T-cell (primary cell): ENCODE measurements at regions not wholly inside any gene's neighbourhood (a gene's known extent, or its start where the extent isn't known, plus 50 kb on each side); places are given as distances from the start of the nearest gene placed in this dataset.

Experiments used
- ATAC-seq, 4 experiments: fragments of 200-7000 bp in 3 of 4; fragments of 150-1000 bp in 1 of 4; cut with Tn5 transposase; replicated peaks in 1 of 4; 1 replicate in 3 of 4; 2 replicates in 1 of 4; pipeline ENCODE4 v1.10.0; 2021; ENCODE audit warnings: moderate library complexity in 3 of 4, mild to moderate bottlenecking in 2 of 4, moderate number of reproducible peaks in 1 of 4
- CTCF ChIA-PET, 2 donors: fragments of 300-600 bp; sonication (Branson Sonifier 250); formaldehyde crosslinking; loops; one replicate each; lab custom pipeline; 2022; ENCODE audit warnings: antibody characterized with exemption in 2 of 2; lab: Charles Lee
- POLR2A ChIA-PET, 2 donors: fragments of 300-600 bp; sonication (Branson Sonifier 250); formaldehyde crosslinking; loops; one replicate each; lab custom pipeline; 2022; ENCODE audit warnings: antibody characterized with exemption in 2 of 2; lab: Charles Lee
- DNase-seq, 35 experiments: peaks; one replicate each; pipeline versions ENCODE4 v3.0.0 to v3.0.0-alpha.2; 2013 to 2023
- H3K27ac ChIP-seq: one replicate; pipeline ENCODE4 v1.5.1; 2013; ENCODE audit warnings: low read length
- H3K27me3 ChIP-seq, 2 experiments: replicated peaks in 1 of 2; 1 replicate in 1 of 2; 2 replicates in 1 of 2; pipeline versions ENCODE4 v1.6.1 to v1.7.0; 2013; ENCODE audit warnings: low read length in 1 of 2, mixed read lengths in 1 of 2; ENCODE audit not compliant: control insufficient read depth in 2 of 2, insufficient read depth in 2 of 2; ENCODE audit errors: extremely low read depth in 1 of 2
- H3K36me3 ChIP-seq, 2 donors: 1 replicate in 1 of 2; 2 replicates in 1 of 2; pipeline versions ENCODE4 v1.6.1 to v1.7.0; 2013; ENCODE audit warnings: low read length in 1 of 2; ENCODE audit not compliant: control insufficient read depth in 2 of 2, insufficient read depth in 1 of 2; ENCODE audit errors: extremely low read depth in 1 of 2
- H3K4me1 ChIP-seq, 2 experiments: 1 replicate in 1 of 2; 2 replicates in 1 of 2; pipeline versions ENCODE4 v1.6.1 to v1.7.0; 2013; ENCODE audit warnings: low read length in 2 of 2, mixed read lengths in 1 of 2; ENCODE audit not compliant: insufficient read depth in 2 of 2, control insufficient read depth in 1 of 2; ENCODE audit errors: extremely low read depth in 1 of 2
- H3K4me3 ChIP-seq, 2 donors: 1 replicate in 1 of 2; 2 replicates in 1 of 2; pipeline versions ENCODE4 v1.5.1 to v1.7.0; 2013; ENCODE audit warnings: mild to moderate bottlenecking in 2 of 2, low read length in 1 of 2, moderate library complexity in 1 of 2; ENCODE audit not compliant: control insufficient read depth in 1 of 2; ENCODE audit errors: extremely low read depth in 1 of 2
- H3K9me3 ChIP-seq: 2 replicates; pipeline ENCODE4 v1.7.0; 2013
- H3K27ac Mint-ChIP-seq, 2 donors: one replicate each; pipeline ENCODE4 v1.8.0; 2020 to 2021; ENCODE audit warnings: mild to moderate bottlenecking in 2 of 2, mixed read lengths in 2 of 2
- H3K27me3 Mint-ChIP-seq, 2 donors: one replicate each; pipeline ENCODE4 v1.8.0; 2021 to 2022; ENCODE audit warnings: mixed read lengths in 2 of 2
- H3K36me3 Mint-ChIP-seq: one replicate; pipeline ENCODE4 v1.8.0; 2021; ENCODE audit warnings: mixed read lengths
- H3K4me1 Mint-ChIP-seq, 3 donors: one replicate each; pipeline ENCODE4 v1.8.0; 2020 to 2022; ENCODE audit warnings: mixed read lengths in 3 of 3, mild to moderate bottlenecking in 1 of 3
- H3K4me3 Mint-ChIP-seq, 3 donors: one replicate each; pipeline ENCODE4 v1.8.0; 2020 to 2022; ENCODE audit warnings: mild to moderate bottlenecking in 3 of 3, mixed read lengths in 3 of 3, moderate library complexity in 3 of 3
- H3K9me3 Mint-ChIP-seq, 3 donors: one replicate each; pipeline ENCODE4 v1.8.0; 2020 to 2022; ENCODE audit warnings: mixed read lengths in 3 of 3
- WGBS: methylation state at CpG from one replicate; pipeline ENCODE4 v1.1.5; 2013; ENCODE audit warnings: missing lambda C conversion rate; ENCODE audit not compliant: insufficient coverage; 5-methylcytosine and 5-hydroxymethylcytosine counted together

DNA sequence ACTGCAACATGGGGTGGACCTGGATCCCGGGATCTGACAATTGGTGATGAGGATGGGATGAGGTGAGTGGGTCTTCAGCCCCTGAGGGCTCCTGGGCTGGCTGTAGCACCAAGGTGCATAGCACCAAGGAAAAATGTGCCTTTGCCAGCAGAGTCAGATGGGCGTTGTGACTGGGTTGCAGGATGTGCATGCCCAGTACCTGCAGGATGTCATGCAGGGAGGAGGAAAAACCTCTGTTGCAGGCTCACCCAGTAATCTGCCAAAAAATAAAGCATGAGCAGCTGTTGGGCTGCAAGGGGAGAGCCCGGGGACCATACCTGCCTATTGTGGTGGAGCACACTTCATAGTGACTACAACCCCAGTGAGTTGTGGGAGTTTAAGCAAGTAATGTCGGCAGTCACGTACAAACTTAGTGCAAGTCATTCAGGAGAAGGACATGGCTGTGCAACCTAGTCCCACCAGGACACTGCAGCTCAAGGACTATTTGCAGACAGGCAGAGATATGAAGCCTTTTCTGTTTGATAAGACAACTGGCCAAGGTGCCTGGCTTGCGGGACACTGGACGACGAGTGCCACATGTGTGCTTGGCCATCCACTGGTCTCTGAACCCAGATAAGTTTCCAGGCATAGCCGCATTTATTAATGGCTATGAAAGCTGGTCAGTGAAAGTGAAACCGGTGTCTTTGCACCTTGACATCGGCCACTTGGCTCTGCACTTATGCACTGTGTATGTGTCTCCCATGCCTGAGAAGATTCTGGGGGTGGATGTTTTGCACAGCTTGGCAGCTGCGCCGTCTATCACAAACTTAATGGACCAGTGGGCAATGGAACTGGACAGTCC lies 499.8 kb downstream of the KCNJ2 start:
- POLR2A ChIA-PET, result no interaction called here
- CTCF ChIA-PET, result no interaction called here

DNA sequence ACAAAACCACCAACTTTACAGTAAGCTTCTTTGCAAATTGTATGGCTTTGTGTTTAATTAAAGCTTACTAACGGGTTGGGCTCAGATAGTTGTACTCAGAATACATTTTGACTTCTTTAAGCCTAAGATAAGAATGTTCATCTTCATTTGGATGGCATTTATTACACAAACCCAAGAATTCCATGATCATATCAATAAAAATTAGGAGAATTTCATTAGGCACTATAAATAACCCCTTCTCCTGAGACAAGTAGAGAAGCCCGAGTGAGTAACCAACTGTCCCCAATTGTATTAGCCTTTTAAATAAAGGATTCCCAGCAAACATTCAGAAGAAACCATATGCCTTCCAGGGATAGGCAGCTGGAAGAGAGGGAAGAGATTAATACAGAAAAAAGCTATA lies 504.7 kb downstream of the KCNJ2 start:
- no peaks in the 10 kb centered on the region for H3K27me3 ChIP-seq
- H3K9me3 ChIP-seq, result no peaks in the 10 kb centered on the region
- no peaks in the 10 kb centered on the region for H3K36me3 Mint-ChIP-seq
- WGBS, result no CpG with 5 or more reads among the region's 2 CpGs
- POLR2A ChIA-PET, result no interaction called here
- no peak overlapping the region for H3K4me3 ChIP-seq
- DNase-seq, result no peak
- peaks cover 0 to 2% (median 0%) of the 10 kb centered on the region in 3 donors for H3K9me3 Mint-ChIP-seq
- CTCF ChIA-PET, result no interaction called here
- H3K36me3 ChIP-seq, result no peaks in the 10 kb centered on the region
- no peak overlapping the region for H3K4me3 Mint-ChIP-seq
- H3K27ac Mint-ChIP-seq, result no peak overlapping the region
- H3K4me1 ChIP-seq, result no peaks in the 10 kb centered on the region
- H3K4me1 Mint-ChIP-seq, result no peaks in the 10 kb centered on the region
- no peak for ATAC-seq
- H3K27ac ChIP-seq, result no peak overlapping the region
- H3K27me3 Mint-ChIP-seq, result no peaks in the 10 kb centered on the region

More for the DNA sequence above, 499.8 kb downstream of the KCNJ2 start:
- WGBS, result 94% methylated on average over 12 of the region's 13 CpGs
- no peaks in the 10 kb centered on the region for H3K27me3 Mint-ChIP-seq
- H3K9me3 ChIP-seq, result no peaks in the 10 kb centered on the region
- no peaks in the 10 kb centered on the region for H3K4me1 ChIP-seq
- no peak overlapping the region for H3K27ac ChIP-seq
- H3K4me3 ChIP-seq, result no peak overlapping the region
- H3K4me1 Mint-ChIP-seq, result no peaks in the 10 kb centered on the region
- H3K27me3 ChIP-seq, result no peaks in the 10 kb centered on the region
- no peak overlapping the region for H3K4me3 Mint-ChIP-seq
- H3K9me3 Mint-ChIP-seq, result peaks cover 0 to 4% (median 0%) of the 10 kb centered on the region in 3 donors
- DNase-seq, result no peak
- H3K36me3 Mint-ChIP-seq, result no peaks in the 10 kb centered on the region
- no peak overlapping the region for H3K27ac Mint-ChIP-seq
- no peak for ATAC-seq
- H3K36me3 ChIP-seq, result no peaks in the 10 kb centered on the region

DNA sequence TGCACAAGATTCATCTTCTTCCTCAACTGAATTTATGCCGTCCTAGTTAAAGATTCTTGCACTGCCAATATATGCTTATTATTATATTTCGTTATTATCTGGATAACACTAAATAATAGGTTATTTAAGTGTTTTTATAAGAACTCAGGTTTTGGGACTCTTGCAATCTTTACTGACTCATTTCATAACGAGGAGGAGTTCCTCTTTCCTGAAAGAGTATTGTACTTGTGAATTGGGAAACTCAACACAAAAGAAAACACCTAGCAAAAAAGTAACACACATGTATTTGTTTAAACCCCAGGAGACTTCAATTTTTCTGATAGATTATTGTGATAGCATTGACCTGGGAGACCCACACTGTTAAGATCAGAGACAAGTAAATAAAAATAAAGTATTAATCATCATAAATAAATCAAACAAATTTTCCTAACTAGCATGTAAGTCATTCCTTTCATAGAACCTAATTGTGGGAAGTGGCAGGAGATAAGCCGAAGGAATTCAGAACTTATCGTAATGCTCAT lies 505.8 kb downstream of the KCNJ2 start:
- ATAC-seq (no peak), DNase-seq (no peak)
- H3K36me3 Mint-ChIP-seq, result no peaks in the 10 kb centered on the region
- H3K27ac Mint-ChIP-seq, result no peak overlapping the region
- no peaks in the 10 kb centered on the region for H3K9me3 ChIP-seq
- no peaks in the 10 kb centered on the region for H3K4me1 Mint-ChIP-seq
- no peaks in the 10 kb centered on the region for H3K4me1 ChIP-seq
- no peak overlapping the region for H3K27ac ChIP-seq
- H3K9me3 Mint-ChIP-seq, result peaks cover 0 to 2% (median 0%) of the 10 kb centered on the region in 3 donors
- no peak overlapping the region for H3K4me3 Mint-ChIP-seq
- no peaks in the 10 kb centered on the region for H3K27me3 Mint-ChIP-seq
- no peaks in the 10 kb centered on the region for H3K27me3 ChIP-seq
- CTCF ChIA-PET, result no interaction called here
- H3K36me3 ChIP-seq, result no peaks in the 10 kb centered on the region
- H3K4me3 ChIP-seq, result no peak overlapping the region
- POLR2A ChIA-PET, result no interaction called here
- WGBS, result no CpG with 5 or more reads among the region's 5 CpGs

DNA sequence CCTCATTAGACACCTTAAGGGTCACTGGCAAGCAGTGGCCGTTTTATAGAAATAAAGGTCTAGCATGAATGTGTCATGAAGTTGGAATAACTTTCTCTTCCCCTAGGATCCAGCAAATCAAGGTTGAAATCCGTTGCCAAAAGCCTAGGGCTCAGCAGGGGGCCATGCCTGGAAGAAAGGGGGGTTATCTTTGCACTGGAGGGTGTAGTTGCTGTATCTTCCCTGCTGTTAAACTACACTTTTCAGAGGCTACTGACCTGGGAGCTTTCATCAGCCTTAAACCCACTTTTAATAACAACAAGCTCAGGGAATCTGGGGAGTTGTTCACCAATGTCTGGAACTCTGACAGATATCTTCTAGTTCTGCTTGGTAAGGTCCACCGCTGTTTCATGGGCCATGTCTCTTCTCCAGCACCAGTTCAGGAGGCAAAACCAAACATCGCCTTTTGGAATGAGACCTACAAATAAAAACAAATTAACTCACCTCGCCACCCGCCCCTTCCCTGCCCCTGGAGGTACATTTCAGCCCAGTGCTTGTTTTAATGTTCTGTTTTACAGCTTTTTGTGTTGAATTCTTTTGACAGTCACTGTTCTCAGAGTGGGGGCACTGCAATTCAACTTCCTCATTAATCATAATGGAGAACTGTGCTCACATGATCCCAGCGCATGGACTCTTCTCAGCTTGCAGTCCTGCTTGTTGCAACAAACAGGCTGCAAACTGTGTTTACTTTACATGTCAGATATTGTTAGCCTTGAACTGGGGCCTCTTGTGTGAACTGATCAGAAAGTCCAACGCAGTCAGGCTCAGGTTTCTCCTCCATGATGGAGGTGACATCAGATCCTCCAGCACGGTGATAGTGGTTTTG lies 508.7 kb downstream of the KCNJ2 start:
- Mint-ChIP-seq H3K36me3 (no peaks in the 10 kb centered on the region), H3K27ac (no peak overlapping the region)

DNA sequence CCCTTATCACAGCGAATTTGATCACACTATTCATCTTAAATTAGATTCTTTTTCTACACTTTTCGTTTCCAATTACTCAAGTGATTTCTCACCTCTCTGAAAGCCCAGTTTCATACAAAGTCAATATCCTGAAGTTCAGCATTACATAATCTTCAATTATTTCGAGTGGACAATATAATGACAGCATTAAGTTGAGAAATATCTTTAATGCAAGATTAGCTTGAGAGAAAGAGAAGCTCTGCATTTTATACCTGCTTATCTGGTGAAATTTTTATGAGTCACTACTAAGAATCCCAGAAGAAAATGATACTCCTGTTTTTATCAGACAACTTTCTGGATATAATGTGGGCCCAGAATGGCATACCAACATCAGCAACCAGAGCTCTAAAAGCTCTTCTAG lies 509.6 kb downstream of the KCNJ2 start:
- Histone ChIP-seq H3K36me3 (no peaks in the 10 kb centered on the region), H3K27ac (no peak overlapping the region), H3K9me3 (no peaks in the 10 kb centered on the region), H3K4me1 (no peaks in the 10 kb centered on the region), H3K27me3 (no peaks in the 10 kb centered on the region), H3K4me3 (no peak overlapping the region)
- ChIA-PET CTCF (interaction anchor here in 1 of 2 donors (0.6 kb wide), 1 partner anchor 50 kb away, joined by 5 read pairs; no protein-coding TSS in a partner anchor), POLR2A (no interaction called here)
- ATAC-seq, result no peak
- Mint-ChIP-seq H3K9me3 (peaks cover 0 to 2% (median 0%) of the 10 kb centered on the region in 3 donors), H3K27ac (no peak overlapping the region), H3K36me3 (no peaks in the 10 kb centered on the region), H3K4me1 (no peaks in the 10 kb centered on the region), H3K27me3 (no peaks in the 10 kb centered on the region), H3K4me3 (no peak overlapping the region)
- DNase-seq, result no peak
- 33% methylated on average over 1 of the region's 3 CpGs for WGBS

More for the DNA sequence above, 508.7 kb downstream of the KCNJ2 start:
- ATAC-seq, result no peak
- ChIA-PET POLR2A (no interaction called here), CTCF (interaction anchor here in 1 of 2 donors (0.6 kb wide), 1 partner anchor 49 kb away, joined by 5 read pairs; no protein-coding TSS in a partner anchor)
- Mint-ChIP-seq H3K4me1 (no peaks in the 10 kb centered on the region), H3K9me3 (peaks cover 0 to 2% (median 0%) of the 10 kb centered on the region in 3 donors), H3K4me3 (no peak overlapping the region), H3K27me3 (no peaks in the 10 kb centered on the region)
- Histone ChIP-seq H3K4me1 (no peaks in the 10 kb centered on the region), H3K27me3 (no peaks in the 10 kb centered on the region), H3K4me3 (no peak overlapping the region), H3K27ac (no peak overlapping the region), H3K9me3 (no peaks in the 10 kb centered on the region), H3K36me3 (no peaks in the 10 kb centered on the region)
- 91% methylated on average over 4 of the region's 9 CpGs for WGBS
- DNase-seq, result no peak

DNA sequence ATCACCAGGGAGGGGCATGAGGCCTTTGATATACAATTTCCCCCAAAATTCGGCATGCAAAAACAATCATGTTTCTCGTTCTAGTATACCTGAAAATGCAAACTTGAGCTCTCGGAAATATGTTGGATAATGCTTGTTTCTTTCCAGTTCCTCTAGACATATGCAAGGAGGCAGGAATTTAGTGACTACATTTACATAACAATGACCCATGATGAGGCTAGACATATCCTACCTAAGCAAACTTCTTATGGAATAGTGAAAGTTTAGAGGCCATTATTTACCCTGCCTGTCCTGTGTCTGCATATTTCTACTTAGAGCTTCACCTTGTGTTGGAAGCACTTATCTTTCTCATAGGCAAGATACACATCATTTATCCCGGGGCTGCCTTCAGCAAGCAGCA lies 514.6 kb downstream of the KCNJ2 start:
- H3K27me3 ChIP-seq, result no peaks in the 10 kb centered on the region
- H3K9me3 ChIP-seq, result no peaks in the 10 kb centered on the region
- H3K36me3 Mint-ChIP-seq, result no peaks in the 10 kb centered on the region
- no peak overlapping the region for H3K27ac Mint-ChIP-seq
- no peak overlapping the region for H3K4me3 Mint-ChIP-seq
- no CpG with 5 or more reads among the region's 4 CpGs for whole genome bisulfite sequencing
- no peaks in the 10 kb centered on the region for H3K4me1 ChIP-seq
- ChIA-PET POLR2A (no interaction called here), CTCF (no interaction called here)
- no peak overlapping the region for H3K4me3 ChIP-seq
- H3K27ac ChIP-seq, result no peak overlapping the region
- no peaks in the 10 kb centered on the region for H3K4me1 Mint-ChIP-seq
- H3K27me3 Mint-ChIP-seq, result no peaks in the 10 kb centered on the region
- no peak for ATAC-seq
- DNase-seq, result no peak
- H3K36me3 ChIP-seq, result no peaks in the 10 kb centered on the region
- peaks cover 0 to 3% (median 0%) of the 10 kb centered on the region in 3 donors for H3K9me3 Mint-ChIP-seq
